NCI-H1930 (cell line): ENCODE measurements at regions not wholly inside any gene's neighbourhood (a gene's known extent, or its start where the extent isn't known, plus 50 kb on each side); places are given as distances from the start of the nearest gene placed in this dataset.
"Not testable (repeated sequence)": the region's sequence is repeated elsewhere in the genome, so short reads cannot be mapped to it uniquely, and the experiment has no call there.

Experiments used
- DNase-seq, 2 experiments: peaks; one replicate each; lab custom pipeline; 2025; lab: John Stamatoyannopoulos, UW

GRCh38 chr9:36521148-36521547 is 51.5 kb upstream of the MELK start:
- no peak for DNase-seq

DNA sequence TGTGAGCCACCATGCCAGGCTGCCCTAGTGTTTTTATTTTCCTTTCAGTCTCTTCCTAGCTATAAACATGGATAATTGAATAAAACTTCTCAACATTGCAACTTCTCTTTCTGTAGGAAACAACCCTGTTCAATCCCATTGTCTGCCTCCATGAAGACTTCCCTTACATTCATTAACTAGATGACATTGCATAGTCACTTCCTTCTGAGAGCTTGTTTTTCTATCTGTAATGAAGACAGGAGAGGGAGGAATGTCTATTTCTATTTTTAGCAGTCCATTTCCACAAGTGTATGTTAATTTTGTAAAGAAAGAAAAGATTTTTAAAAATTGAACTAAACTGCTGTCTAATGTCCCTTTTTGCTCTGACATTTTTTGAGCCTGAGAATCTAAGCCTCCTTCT is 55.6 kb upstream of the MELK start:
- no peak for DNase-seq

GRCh38 chr9:36504156-36504555 is 68.5 kb upstream of the MELK start:
- DNase-seq = no peak

DNA sequence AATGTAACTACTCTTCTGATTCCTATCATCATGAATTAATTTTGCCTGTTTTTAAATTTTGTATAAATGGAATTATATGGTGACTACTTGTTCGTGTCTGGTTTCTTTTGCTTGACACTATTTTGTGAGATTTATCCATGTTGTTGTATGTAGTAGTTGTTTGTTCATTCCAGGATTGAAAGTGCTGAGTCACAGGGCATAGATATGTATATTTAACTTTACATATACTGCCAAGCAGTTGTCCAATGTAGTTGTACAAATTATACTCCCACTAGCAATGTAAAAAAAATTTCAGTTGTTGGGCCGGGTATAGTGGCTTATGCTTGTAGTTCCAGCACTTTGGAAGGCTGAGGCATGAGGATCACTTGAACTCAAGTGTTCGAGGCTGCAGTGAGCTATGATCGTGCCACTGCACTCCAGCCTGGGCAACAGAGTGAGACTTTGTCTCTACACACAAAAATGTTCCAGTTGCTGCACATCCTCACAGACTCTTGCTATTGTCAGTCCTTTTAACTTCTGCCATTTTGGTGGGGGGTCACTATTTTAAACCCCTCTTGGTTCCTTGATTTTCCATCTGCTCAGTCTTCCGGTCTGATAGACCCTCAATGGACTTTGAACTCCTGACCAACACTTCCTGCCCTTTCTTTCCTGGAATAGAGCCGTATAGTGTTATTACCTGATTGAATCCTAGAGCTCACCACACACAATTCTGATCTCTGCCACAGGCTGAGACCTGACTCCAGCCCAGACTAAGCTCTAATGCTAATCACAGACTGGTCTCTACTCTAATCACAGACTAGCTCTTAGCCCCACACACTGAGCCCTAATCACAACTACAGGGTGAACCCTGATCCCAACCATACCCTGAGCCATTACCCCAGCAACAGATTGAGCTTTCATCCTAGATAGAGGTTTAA is 69.3 kb upstream of the MELK start:
- no peak for DNase-seq

DNA sequence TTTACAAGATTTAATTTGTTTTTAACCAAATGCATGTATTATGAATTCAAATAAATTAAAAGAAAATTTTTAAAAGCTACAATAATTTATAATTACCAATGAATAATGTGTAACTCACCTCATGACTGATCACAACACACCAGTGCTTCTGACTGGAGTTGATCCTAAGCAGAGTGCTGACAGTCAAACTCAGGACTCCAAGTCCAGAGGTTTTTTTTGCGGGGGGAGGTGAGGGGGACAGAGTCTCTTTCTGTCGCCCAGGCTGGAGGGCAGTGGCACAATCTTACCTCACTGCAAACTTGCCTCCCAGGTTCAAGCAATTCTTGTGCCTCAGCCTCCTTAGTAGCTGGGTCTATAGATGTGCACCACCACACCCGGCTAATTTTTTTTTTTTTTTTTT is 71.0 kb upstream of the MELK start:
- DNase-seq = no peak

DNA sequence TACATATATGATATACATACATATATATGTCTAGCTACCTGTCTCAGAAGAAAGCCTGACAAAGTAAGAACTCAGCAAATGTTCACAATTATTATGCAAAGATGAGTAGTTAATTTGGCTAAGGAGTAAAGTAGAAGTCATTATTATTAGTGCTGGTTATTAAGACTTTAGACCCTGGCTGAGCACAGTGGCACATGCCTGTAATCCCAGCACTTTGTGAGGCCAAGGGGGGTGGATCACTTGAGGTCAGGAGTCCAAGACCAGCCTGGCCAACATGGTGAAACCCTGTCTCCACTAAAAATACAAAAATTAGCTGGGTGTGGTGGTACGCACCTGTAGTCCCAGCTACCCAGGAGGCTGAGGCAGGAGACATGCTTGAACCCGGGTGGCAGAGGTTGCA is 71.8 kb upstream of the MELK start:
- not testable (repeated sequence) for DNase-seq

- peak; percentile 82 to 90 for DNase-seq
These were observed 73.4 kb upstream of the MELK start for GRCh38 chr9:36499174-36499890.

- DNase-seq = not testable (repeated sequence)
These were observed 79.1 kb upstream of the MELK start for GRCh38 chr9:36493564-36493963.

DNA sequence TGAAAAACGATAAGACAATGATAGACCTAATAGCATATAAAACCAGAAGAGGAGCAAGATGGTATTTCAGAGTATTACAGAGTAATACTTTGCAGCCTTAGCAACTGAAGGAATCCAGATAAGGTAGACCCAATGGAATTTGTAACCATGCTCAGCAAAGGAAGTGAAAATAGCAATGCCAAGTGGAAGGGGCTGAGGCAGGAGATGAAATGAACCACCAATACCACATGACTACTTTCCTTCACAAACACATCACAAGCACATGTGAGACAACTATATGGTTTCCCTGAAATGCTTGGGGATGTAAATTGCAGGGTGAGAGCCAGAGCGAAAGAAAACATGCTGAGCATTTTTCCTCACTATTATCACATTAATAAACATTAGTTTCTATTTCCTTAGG is 79.8 kb upstream of the MELK start:
- no peak for DNase-seq

- no peak for DNase-seq
These were observed 83.2 kb upstream of the MELK start for GRCh38 chr9:36489453-36489852.

- DNase-seq = no peak
These were observed 84.3 kb upstream of the MELK start for GRCh38 chr9:36488389-36488756.

GRCh38 chr9:36487482-36488388 is 85.0 kb upstream of the MELK start:
- DNase-seq = peak; percentile 90 to 96

DNA sequence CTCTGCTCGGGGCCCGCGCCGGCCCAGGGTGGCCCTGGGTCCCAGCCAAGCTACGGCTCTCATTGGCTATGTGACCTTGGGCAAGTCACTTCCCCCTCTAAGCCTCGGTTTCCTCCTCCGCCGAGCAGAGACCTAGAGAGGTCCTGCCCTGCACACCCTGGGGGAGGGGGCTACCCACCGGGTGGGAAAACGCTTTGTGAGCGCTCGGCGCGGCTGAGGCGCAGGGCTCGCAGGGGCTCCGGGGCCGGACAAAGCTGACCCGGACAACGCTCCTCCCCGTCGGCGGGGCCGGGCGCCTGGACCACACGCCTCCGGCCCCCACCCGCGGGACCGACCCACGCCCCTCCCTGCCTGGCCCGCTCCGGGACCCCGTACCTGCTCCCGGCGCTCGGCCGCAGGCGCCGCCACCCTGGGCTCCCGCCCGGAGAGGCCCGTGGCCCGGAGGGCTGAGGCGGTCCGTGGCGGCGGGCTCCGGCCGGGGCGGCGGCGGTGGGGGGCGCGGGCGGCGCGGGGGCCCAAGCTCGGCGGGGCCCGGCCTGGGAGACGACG is 85.7 kb upstream of the MELK start:
- no peak for DNase-seq

GRCh38 chr9:36486329-36486932 is 86.3 kb upstream of the MELK start:
- no peak for DNase-seq

DNA sequence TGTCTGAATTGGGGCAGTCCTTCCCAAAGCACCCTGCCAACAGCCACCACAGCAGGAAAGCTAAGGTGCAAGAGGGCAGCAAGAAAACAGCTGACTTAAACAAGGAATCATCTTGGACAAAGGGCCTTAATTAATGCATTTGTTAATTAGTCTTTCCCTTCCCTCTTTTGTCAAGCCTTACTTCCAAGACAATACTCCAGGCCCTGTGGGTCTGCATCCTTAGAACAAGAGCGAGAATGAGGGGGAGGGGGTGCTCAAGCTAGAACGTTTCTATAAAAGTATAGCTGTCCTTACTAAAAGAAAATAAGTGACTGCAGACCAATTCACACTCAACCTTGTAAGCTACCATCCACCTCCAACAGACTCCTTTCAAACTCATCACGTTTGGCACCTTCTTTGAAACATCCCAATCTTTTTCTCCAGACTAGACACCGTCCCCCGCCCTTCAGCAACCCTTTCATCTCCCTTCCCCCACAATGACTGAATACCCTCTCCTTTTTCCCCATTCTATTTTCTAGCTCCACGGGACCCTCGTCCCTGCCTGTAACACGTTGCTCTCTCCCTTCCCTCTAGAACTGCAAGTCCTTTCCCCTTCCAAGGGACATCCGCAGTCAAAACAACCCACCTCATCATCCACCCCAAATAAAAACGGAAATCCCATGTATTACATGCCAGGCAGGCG is 85.7 kb upstream of the RNF38 start:
- no peak for DNase-seq

DNA sequence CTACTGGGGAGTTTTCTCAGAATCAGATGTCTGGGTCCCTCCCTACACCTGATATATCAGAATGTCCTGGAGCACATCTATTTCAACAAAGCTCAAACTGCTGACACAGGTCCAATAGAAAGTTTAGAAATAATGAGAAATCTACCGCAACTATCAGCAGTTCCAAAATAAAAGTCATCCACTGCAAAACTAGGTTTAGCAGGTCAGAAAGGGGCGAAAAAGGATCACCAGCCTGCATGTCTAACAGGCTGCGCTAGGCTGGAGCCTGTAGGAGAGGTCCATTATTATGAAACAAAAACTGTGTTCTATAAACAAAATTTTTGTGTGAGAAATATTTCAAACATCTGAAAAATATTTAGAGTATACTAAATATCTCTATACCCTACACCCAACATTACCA is 84.1 kb upstream of the RNF38 start:
- DNase-seq = no peak

GRCh38 chr9:36479101-36479500 is 79.0 kb upstream of the RNF38 start:
- DNase-seq = no peak

- DNase-seq = no peak
These were observed 71.3 kb upstream of the RNF38 start for GRCh38 chr9:36471359-36471758.

DNA sequence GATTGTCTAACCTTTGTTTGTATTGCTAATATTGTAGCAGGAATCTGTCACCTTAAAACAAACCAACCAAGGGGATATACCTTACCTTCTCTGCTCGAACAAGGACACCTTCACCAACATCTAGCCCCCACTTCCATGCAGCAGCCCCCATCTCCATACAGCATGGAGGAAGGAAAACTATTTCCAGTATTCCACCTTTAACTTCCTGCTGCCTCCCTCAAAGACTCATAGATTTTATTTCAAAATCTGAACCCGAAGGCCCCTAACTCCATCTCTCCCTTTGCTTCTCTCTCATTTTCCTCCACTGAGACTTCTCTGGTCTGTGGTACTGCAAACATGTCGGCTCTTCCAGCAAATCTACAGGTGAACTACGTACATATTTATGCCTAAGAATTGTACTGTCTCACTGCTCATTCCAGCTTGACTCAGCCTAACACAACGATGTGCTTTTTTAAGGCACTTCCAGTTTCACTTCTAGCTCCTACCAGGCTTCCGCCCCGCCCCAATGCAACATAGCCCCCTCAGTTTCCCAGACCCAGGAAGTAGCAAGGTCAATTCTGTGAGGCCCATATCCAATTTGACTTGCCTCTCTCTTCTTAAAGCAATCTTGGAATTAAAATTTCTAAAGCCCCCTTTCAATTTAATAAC is 70.7 kb upstream of the RNF38 start:
- no peak for DNase-seq

GRCh38 chr9:36463467-36463866 is 63.4 kb upstream of the RNF38 start:
- peak in 1 of 2 experiments; percentile 22 for DNase-seq
